ENCODE measurements at regions not wholly inside any gene's neighbourhood (a gene's known extent, or its start where the extent isn't known, plus 50 kb on each side); places are given as distances from the start of the nearest gene placed in this dataset.

- no peak for DNase-seq (ENCODE audit: low read depth)
- H3K4me3 ChIP-seq (ENCODE audit: low read depth, low read length): no peak overlapping the region
- in situ Hi-C loops (cut with HindIII; ENCODE audit: low sequenced_read_pairs): no loop called here
- TF ChIP-seq CTCF (IDR thresholded peaks at IDR 0.05; ENCODE audit: low read depth, low read length, missing control alignments): no peak
These were observed 190.9 kb downstream of the ADAMTS15 start for GRCh38 chr11:130639369-130639768.

- TF ChIP-seq CTCF (IDR thresholded peaks at IDR 0.05; ENCODE audit: low read depth, low read length, missing control alignments): no peak
- DNase-seq (ENCODE audit: low read depth): no peak
- in situ Hi-C loops (cut with HindIII; ENCODE audit: low sequenced_read_pairs): no loop called here
- H3K4me3 ChIP-seq (ENCODE audit: low read depth, low read length): no peak overlapping the region
These were observed 192.1 kb downstream of the ADAMTS15 start for GRCh38 chr11:130640526-130640925.

GRCh38 chr11:130641876-130642275 is 193.4 kb downstream of the ADAMTS15 start:
- TF ChIP-seq CTCF (IDR thresholded peaks at IDR 0.05; ENCODE audit: low read depth, low read length, missing control alignments): no peak
- DNase-seq (ENCODE audit: low read depth): no peak
- no peak overlapping the region for H3K4me3 ChIP-seq (ENCODE audit: low read depth, low read length)
- in situ Hi-C loops (cut with HindIII; ENCODE audit: low sequenced_read_pairs): no loop called here

- in situ Hi-C loops (cut with HindIII; ENCODE audit: low sequenced_read_pairs): no loop called here
- no peak overlapping the region for H3K4me3 ChIP-seq (ENCODE audit: low read depth, low read length)
- no peak for TF ChIP-seq CTCF (IDR thresholded peaks at IDR 0.05; ENCODE audit: low read depth, low read length, missing control alignments)
- no peak for DNase-seq (ENCODE audit: low read depth)
These were observed 194.5 kb downstream of the ADAMTS15 start for GRCh38 chr11:130642994-130643393.

- in situ Hi-C loops (cut with HindIII; ENCODE audit: low sequenced_read_pairs): no loop called here
- no peak for DNase-seq (ENCODE audit: low read depth)
- TF ChIP-seq CTCF (IDR thresholded peaks at IDR 0.05; ENCODE audit: low read depth, low read length, missing control alignments): no peak
- H3K4me3 ChIP-seq (ENCODE audit: low read depth, low read length): no peak overlapping the region
These were observed 195.7 kb downstream of the ADAMTS15 start for GRCh38 chr11:130644187-130644586.

GRCh38 chr11:130645164-130645842 is 196.9 kb downstream of the ADAMTS15 start:
- in situ Hi-C loops (cut with HindIII; ENCODE audit: low sequenced_read_pairs): no loop called here
- no peak for DNase-seq (ENCODE audit: low read depth)
- H3K4me3 ChIP-seq (ENCODE audit: low read depth, low read length): no peak overlapping the region
- no peak for TF ChIP-seq CTCF (IDR thresholded peaks at IDR 0.05; ENCODE audit: low read depth, low read length, missing control alignments)

All from astrocyte of the cerebellum (primary cell).